Stimulated activated CD4-positive, alpha-beta T cell treated with anti-CD3 and anti-CD28 coated beads, Interleukin-15, amount 100 ng/mL, for 1 hour (primary cell): ENCODE measurements at regions not wholly inside any gene's neighbourhood (a gene's known extent, or its start where the extent isn't known, plus 50 kb on each side); places are given as distances from the start of the nearest gene placed in this dataset.
"Not testable (repeated sequence)": the region's sequence is repeated elsewhere in the genome, so short reads cannot be mapped to it uniquely, and the experiment has no call there.

Experiments
- DNase-seq, 2 donors: peaks; one replicate each; pipeline ENCODE4 v3.0.0-alpha.2; 2020; ENCODE audit warnings: low read depth in 1 of 2, low spot score in 1 of 2

GRCh38 chr6:168834801-168835200 is 393.8 kb downstream of the SMOC2 start:
- DNase-seq, result no peak

GRCh38 chr6:168834042-168834587 is 393.1 kb downstream of the SMOC2 start:
- DNase-seq, result no peak

- DNase-seq, result no peak
Measured at GRCh38 chr6:168828800-168829199, 387.8 kb downstream of the SMOC2 start.

- no peak for DNase-seq
Measured at GRCh38 chr6:168828035-168828434, 387.1 kb downstream of the SMOC2 start.

DNA sequence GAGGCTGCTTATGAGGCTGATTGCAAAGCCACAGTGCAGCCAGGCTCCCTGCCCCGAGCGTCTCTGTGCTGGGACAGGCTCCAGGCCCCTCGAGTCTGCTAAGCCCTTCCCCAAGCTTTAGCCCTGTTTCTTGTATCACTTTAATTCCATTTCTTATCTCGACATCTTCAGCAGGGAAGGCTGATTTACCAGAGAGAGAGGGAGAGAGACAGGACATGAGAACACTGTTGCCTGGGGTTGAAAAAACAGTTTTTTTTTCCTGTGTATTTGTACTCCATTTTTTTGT is 386.5 kb downstream of the SMOC2 start:
- no peak for DNase-seq

DNA sequence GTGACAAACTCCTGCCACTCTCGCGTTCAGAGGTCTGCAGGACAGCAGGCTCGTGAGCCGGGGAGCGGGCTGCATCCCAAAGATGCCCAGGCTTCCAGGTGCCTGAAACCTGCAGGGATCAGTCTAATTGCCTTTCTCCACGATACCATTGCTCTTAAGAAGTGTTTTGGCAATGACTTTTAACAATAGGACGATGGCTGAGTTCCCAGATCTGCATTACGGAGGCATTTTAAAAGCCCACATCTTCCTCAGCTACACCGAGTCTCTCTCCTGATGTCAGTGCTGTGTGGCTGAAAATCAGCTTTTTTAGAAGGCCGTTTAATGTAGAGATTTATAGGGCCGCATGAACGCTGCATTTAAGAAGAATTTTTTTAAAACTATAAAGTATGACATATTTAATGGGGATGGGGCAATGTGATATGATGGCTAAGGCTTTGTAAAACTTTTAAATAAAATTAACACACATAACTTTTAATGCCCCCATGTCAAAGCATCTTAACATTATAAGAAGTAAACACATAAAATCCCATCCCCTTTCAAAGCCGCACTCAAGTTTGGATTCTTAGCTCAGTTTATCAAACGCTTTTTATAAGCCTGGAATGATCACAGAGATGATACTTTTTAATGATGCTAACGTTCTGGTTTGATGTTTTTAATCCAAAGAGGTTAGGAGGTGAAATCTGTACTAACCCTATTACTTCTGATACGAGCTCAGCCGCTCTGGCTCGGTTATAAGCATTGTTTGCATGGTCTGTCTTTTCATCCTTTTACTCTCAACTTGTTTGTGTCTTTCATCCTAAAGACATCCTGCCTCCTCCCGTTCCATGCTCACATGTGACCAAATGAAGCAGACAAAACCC is 386.0 kb downstream of the SMOC2 start:
- DNase-seq, result no peak

- no peak for DNase-seq
Measured at GRCh38 chr6:168826078-168826390, 385.1 kb downstream of the SMOC2 start.

DNA sequence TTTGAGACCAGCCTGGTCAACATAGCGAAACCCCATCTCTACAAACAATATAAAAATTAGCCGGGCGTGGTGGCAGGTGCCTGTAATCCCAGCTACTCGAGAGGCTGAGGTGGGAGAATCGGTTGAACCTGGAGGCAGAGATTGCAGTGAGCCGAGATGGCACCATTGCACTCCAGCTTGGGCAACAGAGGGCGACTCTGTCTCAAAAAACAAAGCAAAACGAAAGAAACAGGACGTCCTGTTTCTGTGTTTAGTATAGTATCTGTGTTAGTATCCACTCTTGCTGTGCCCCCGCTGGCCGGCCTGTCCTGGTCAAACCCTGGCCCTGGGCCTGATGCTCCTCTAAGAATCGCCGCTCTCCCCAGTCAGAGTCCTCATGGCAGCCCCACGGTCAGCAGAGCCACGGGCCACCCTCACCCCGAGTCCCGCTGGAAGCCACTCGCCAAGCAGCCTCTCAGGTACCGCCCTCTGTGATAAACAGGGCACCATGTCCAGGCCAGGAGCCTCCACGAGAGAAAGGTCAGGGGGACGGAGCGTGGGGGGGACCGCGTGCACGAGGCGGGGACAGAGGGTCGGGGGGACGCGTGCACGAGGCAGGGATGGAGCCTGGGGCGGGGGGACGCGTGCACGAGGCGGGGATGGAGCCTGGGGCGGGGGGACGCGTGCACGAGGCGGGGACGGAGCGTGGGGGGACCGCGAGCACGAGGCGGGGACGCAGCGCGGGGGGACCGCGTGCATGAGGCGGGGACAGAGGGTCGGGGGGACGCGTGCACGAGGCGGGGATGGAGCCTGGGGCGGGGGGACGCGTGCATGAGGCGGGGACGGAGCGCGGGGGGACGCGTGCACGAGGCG is 384.5 kb downstream of the SMOC2 start:
- no peak for DNase-seq

DNA sequence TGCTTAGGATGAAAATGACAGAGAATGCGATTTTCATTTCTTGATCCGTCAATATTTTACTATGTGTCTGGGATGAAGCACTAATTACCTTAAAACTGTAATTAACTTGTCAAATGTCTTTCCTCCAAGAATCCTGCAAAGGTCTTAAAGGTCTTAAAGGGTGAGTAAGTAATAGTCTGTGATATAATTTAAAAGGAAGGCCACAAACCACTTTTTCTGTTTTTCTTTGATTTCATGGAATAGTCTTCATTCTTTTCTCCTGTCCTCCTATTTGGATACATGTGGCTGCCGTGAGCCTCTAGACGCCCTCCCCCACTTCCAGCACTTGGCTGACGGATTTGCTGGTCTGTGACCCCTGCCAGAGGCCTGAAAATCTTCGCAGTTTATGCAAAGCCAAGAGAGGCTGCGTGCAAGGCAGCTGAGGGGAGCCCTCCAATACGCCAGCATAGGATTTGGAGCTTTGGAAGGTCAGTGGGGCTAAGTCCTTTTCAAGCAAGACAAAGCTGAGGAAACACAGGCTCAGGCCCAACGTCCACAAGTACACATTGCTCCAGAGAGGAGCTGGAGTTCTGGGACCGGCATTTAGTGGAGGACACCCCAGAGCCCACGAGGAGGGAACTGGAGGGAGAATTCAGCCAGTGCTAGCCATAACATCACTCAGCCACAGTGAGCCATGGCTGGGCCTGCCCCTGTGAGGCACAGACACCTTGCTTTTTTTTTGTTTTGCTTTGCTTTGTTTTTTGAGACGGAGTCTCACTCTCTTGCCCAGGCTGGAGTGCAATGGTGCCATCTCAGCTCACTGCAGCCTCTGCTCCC is 382.6 kb downstream of the SMOC2 start:
- no peak for DNase-seq

- DNase-seq, result no peak
Measured at GRCh38 chr6:168822376-168822775, 381.4 kb downstream of the SMOC2 start.

- no peak for DNase-seq
Measured at GRCh38 chr6:168819546-168819945, 378.6 kb downstream of the SMOC2 start.

- DNase-seq, result no peak
Measured at GRCh38 chr6:168817558-168818159, 376.7 kb downstream of the SMOC2 start.

DNA sequence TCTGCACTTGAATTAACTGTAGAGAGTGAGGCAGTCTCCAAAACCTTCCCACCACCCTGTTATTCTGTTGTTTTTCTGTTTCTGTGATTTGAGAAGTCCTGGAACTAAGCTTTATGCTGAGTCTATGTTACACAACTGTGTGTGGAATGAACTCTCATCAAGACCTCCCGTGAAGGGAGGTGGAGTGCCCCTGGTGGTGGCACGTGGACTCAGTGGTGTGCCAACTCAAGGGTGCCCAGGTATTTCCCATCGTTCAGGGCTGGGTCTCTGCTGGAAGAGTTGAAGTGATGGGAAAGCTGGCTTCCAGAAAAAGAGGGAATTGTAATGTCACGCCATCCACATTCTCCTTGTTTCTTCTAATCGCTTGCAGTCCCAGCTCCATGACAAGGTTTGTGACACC is 374.2 kb downstream of the SMOC2 start:
- DNase-seq, result no peak

DNA sequence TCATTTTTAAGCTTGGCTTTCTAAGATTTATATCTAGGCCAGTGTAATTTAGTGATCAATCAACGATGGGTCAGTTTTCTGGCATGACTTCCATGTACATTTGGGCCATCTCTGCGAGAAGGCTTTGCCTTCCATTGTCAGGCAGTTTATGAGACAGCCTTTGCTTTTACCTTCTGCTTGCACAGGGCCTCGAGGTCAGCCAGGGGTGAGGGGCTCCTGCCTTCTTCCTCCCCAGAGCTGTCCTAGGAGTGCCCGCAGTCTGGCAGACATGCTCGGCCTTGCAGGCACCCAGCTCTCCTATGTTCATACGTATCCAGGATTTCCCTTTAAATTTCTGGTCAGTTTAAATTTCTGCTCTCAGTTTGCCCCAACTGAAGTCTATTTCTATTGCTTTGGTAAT is 367.2 kb downstream of the SMOC2 start:
- no peak for DNase-seq

DNA sequence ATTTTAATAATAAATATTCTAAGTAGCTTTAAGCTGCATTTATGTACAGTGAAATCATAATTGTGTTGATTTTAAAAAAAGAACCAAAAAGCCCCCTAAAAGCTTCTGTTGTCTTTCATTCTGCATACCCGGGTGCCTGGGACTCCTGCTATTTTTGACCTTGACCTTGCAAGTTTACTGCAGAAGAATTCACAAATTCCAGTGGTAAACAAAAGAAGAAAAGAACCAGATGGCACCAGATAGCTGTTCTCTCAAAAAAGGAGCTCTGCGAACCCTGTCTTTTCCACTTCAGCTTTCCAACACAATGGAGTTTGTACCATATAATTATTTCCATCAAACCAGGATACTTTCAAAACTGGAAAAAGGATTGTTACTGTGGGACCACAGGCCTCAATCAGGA is 363.3 kb downstream of the SMOC2 start:
- DNase-seq, result no peak

DNA sequence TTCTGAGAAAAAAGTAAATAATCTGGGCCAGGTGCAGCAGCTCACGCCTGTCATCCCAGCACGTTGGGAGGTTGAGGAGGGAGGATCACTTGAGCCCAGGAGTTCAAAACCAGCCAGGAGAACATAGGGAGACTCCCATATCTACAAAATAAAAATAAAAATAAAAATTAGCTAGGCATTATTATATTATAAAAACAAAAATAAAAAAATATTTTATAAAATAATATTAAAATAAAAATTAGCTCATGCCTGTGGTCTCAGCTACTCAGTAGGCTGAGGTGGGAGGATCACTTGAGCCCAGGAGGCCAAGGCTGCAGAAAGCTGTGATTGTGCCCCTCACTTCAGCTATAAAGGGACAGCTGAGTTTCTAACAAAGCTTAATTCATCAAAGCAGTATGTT is 362.9 kb downstream of the SMOC2 start:
- no peak for DNase-seq

DNA sequence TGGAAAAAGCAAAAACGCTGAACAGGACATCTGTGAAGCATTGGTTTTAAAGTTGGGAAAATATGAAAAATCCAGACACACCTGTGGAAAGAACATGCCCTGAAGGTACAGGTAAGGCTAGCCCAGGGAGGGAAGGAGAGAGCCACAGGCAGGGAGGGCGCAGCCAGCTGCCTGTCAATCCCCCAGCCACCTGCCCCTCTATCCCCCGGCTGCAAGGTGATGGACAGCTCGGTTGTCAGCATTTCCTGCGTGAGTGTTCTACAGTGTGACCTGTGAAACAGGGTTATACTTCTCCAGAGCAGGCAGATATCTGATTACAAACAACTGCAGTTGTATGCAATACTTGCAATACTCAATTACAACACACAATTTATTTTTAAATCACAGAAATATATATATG is 358.1 kb downstream of the SMOC2 start:
- no peak for DNase-seq

- DNase-seq, result no peak
Measured at GRCh38 chr6:168796106-168796505, 355.1 kb downstream of the SMOC2 start.

GRCh38 chr6:168795611-168796010 is 354.6 kb downstream of the SMOC2 start:
- not testable (repeated sequence) for DNase-seq

GRCh38 chr6:168794491-168794890 is 353.5 kb downstream of the SMOC2 start:
- DNase-seq, result no peak

DNA sequence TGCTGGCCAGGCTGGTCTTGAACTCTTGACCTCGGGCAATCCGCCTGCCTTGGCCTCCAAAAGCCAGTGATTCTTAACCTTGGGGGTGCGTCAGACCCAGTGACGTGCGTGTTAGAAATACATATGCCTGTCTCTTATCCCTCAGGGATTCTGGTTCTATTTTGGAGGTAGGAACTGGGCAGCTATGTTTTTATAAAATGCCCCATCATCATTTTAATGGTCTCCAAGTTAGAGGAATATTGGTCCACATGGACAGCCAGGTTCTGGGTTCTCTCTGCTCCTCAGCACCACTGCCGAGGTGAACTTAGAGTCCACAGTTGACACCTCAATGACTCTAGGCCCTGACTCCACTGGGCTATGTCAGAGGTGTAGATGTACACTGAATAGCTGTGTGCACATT is 352.7 kb downstream of the SMOC2 start:
- no peak for DNase-seq
